Lower leg skin (tissue), 4 donors: ENCODE measurements at regions not wholly inside any gene's neighbourhood (a gene's known extent, or its start where the extent isn't known, plus 50 kb on each side); places are given as distances from the start of the nearest gene placed in this dataset.

ENCODE experiments used
- DNase-seq, 2 donors: peaks; one replicate each; pipeline ENCODE4 v3.0.0-alpha.2; 2019; ENCODE audit warnings: low spot score in 2 of 2
- H3K4me3 ChIP-seq: fragments of 200-600 bp; sonication (generic); 2 replicates; pipeline ENCODE4 v1.5.1; 2017; ENCODE audit warnings: mild to moderate bottlenecking, low read depth; ENCODE audit not compliant: poor library complexity, severe bottlenecking
- POLR2A ChIP-seq, 2 donors: fragments of 450-650 bp; IDR thresholded peaks; one replicate each; pipeline ENCODE4 v1.6.1; 2016 to 2017; ENCODE audit warnings: antibody characterized with exemption in 2 of 2, mild to moderate bottlenecking in 1 of 2, moderate library complexity in 1 of 2
- WGBS, 2 donors: methylation state at CpG; one replicate each; pipeline ENCODE4 v1.1.5; 2018; 5-methylcytosine and 5-hydroxymethylcytosine counted together
- intact Hi-C: fragments of 100-400 bp; cut with DNase I; formaldehyde crosslinking; loops from one replicate; pipeline ENCODE4 v1.15.0; 2023; ENCODE audit warnings: low total_unique reads
- TF ChIP-seq, protein P1 (sequence below), 3 donors: fragments of 450-650 bp; IDR thresholded peaks; one replicate each; pipeline ENCODE4 v1.5.1; 2016; ENCODE audit warnings: antibody characterized with exemption in 3 of 3, mild to moderate bottlenecking in 3 of 3, moderate library complexity in 2 of 3

DNA sequence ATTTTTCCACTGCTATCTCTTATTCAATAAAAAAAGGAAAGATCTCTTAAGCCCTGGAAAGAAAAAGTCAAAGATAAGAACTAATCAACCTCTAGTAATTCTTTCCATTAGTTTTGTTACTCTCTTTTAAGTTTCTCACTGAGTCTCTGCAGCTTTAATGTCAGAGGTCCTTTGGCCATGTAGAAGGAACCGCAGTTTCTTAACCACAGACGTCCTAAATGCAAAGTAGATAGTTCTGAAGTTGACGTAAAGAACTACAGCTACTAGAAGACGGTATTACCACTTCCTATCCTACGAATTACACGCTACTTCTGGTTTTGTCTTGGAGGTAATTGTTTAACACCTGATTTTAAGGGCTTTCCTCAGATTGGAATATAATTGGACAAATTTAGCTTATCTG is 325.9 kb downstream of the ANKRD50 start:
- TF ChIP-seq, protein P1, sequence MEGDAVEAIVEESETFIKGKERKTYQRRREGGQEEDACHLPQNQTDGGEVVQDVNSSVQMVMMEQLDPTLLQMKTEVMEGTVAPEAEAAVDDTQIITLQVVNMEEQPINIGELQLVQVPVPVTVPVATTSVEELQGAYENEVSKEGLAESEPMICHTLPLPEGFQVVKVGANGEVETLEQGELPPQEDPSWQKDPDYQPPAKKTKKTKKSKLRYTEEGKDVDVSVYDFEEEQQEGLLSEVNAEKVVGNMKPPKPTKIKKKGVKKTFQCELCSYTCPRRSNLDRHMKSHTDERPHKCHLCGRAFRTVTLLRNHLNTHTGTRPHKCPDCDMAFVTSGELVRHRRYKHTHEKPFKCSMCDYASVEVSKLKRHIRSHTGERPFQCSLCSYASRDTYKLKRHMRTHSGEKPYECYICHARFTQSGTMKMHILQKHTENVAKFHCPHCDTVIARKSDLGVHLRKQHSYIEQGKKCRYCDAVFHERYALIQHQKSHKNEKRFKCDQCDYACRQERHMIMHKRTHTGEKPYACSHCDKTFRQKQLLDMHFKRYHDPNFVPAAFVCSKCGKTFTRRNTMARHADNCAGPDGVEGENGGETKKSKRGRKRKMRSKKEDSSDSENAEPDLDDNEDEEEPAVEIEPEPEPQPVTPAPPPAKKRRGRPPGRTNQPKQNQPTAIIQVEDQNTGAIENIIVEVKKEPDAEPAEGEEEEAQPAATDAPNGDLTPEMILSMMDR (IDR thresholded peaks at IDR 0.05) = no peak
- TF ChIP-seq POLR2A (IDR thresholded peaks at IDR 0.05) = no peak
- intact Hi-C loops = no loop called here
- WGBS, 2 donors = 79 to 84% methylated on average over 6 of the region's 6 CpGs
- no peak for DNase-seq
- H3K4me3 ChIP-seq = no peak overlapping the region

DNA sequence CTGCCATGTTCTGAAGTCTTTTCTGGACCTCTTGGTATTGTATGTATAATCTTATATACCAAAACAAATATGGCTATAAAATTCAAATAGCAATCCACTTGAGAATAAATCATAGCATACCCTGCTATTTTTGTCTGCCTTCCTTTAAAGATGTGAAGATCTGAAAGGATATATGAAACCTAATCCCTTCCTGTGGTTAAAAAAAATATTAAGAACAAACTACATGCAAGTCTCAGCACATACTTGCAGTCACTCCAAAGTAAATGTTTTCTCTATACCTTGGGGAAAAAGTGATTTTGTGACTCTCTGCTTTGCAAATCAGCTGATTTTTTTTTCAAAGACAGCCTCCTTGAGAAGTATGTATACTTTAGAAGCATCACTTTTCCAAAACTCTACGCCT is 322.9 kb downstream of the ANKRD50 start:
- intact Hi-C loops = no loop called here
- TF ChIP-seq POLR2A (IDR thresholded peaks at IDR 0.05) = no peak
- TF ChIP-seq, protein P1 (IDR thresholded peaks at IDR 0.05) = no peak
- no peak for DNase-seq
- 34 to 67% methylated on average over 1 of the region's 1 CpG for WGBS, 2 donors
- H3K4me3 ChIP-seq = no peak overlapping the region

DNA sequence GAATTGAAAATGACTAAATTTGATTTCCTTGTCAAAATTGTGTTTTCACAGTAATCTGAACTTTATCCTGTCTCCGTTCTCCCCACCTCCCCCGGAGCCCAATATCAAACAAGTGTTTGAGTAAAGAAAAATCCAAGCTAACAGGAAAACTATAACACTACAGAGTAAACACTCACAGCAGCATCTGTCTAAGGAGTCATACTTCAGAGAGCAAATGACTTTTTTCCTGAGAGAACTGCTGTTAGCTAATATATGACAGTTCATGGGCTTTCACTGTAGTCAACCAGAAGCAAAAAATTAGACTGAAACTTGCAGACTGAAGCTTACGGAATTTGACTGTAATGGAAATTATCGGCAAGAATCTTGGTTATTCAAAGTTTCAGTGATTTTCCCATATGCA is 321.7 kb downstream of the ANKRD50 start:
- WGBS, 2 donors = 66% methylated on average over 4 of the region's 4 CpGs
- H3K4me3 ChIP-seq = no peak overlapping the region
- no peak for DNase-seq
- intact Hi-C loops = no loop called here
- no peak for TF ChIP-seq POLR2A (IDR thresholded peaks at IDR 0.05)
- TF ChIP-seq, protein P1 (IDR thresholded peaks at IDR 0.05) = no peak

DNA sequence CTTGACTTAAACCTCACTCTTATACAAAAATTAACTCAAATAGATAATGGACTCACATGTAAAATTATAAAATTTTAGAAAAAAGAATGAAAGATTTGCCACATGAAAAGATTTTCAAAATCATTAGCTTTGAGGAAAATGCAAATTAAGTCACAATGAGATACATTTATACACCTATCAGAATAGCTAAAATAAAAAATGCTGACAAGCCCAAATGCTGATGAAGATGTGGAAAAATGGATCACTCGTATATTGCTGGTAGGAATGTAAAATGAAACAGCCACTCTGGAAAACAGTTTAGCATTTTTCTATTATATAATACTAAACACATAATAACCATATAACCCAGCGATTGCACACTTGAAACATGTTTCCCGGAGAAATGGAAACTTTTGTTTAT is 316.2 kb downstream of the ANKRD50 start:
- intact Hi-C loops = no loop called here
- TF ChIP-seq, protein P1 (IDR thresholded peaks at IDR 0.05) = no peak
- TF ChIP-seq POLR2A (IDR thresholded peaks at IDR 0.05) = no peak
- WGBS, 2 donors = 92 to 96% methylated on average over 3 of the region's 3 CpGs
- no peak overlapping the region for H3K4me3 ChIP-seq
- DNase-seq = no peak

DNA sequence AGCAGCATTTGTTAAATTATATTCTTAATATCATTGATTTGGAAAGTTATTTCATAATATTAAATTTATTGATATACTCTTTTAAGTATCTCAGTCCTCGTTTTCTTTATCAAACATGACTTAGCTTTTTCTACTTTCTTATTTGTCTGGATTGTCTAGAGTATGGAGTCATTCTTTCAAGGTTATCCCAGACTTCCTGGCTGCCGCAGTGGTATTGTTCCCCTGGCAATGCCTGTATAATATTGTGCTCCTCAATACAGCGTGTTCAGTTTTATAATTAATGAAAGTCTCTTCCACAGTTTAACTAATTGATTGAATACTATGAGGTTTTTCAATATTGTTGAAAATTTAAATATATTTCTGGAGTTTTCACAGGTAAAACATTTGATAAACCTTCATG is 310.9 kb downstream of the ANKRD50 start:
- no peak overlapping the region for H3K4me3 ChIP-seq
- intact Hi-C loops = no loop called here
- 80% methylated on average over 3 of the region's 3 CpGs for WGBS, 2 donors
- TF ChIP-seq POLR2A (IDR thresholded peaks at IDR 0.05) = no peak
- TF ChIP-seq, protein P1 (IDR thresholded peaks at IDR 0.05) = no peak
- DNase-seq = no peak

DNA sequence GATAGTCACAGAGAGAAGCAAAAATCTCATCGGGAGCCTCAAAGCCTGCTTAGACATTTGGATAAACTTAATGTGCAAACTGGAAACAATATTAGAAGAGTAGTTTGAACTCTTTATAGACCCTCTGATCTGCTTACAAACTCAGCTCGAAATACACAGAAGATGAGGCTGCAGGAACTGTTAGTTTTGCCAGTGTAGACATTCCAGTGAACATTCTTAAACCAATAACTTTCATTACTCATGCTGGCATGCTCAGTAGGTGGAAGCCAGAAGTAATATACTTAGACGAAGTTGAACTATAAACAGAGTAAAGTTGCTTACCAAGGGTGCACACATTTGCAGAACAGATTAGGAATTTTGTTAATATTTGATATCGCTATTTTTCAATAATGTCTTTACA is 303.5 kb downstream of the ANKRD50 start:
- no peak for DNase-seq
- 74 to 83% methylated on average over 4 of the region's 4 CpGs for WGBS, 2 donors
- intact Hi-C loops = no loop called here
- H3K4me3 ChIP-seq = no peak overlapping the region
- TF ChIP-seq, protein P1 (IDR thresholded peaks at IDR 0.05) = no peak
- TF ChIP-seq POLR2A (IDR thresholded peaks at IDR 0.05) = no peak
